HL-60 (cell line): ENCODE measurements at regions not wholly inside any gene's neighbourhood (a gene's known extent, or its start where the extent isn't known, plus 50 kb on each side); places are given as distances from the start of the nearest gene placed in this dataset.

ENCODE experiments used
- DNase-seq, 2 experiments: peaks; one replicate each; pipeline ENCODE4 v3.0.0-alpha.2; 2010 to 2020; ENCODE audit warnings: low read depth in 1 of 2, low spot score in 1 of 2
- H3K27ac ChIP-seq: fragments of 250-450 bp; sonication (Bioruptor Pico); replicated peaks from 2 replicates; pipeline ENCODE4 v1.5.1; 2020; ENCODE audit warnings: mild to moderate bottlenecking, moderate library complexity
- H3K27me3 ChIP-seq: fragments of 250-450 bp; sonication (Bioruptor Pico); 2 replicates; pipeline ENCODE4 v1.5.1; 2021; ENCODE audit warnings: mild to moderate bottlenecking, moderate library complexity; ENCODE audit not compliant: insufficient read depth, poor library complexity, severe bottlenecking
- H3K4me3 ChIP-seq: replicated peaks from 2 replicates; pipeline ENCODE4 v1.5.1; 2011; ENCODE audit warnings: mild to moderate bottlenecking, control low read depth, low read length; ENCODE audit not compliant: insufficient read depth
- GABPA ChIP-seq: IDR thresholded peaks from 2 replicates; pipeline ENCODE4 v1.6.1; 2012; ENCODE audit warnings: low read depth
- POLR2AphosphoS5 ChIP-seq: IDR thresholded peaks from 2 replicates; pipeline ENCODE4 v1.6.1; 2012; ENCODE audit warnings: low read depth
- SPI1 ChIP-seq: IDR thresholded peaks from 2 replicates; pipeline ENCODE4 v1.6.1; 2012; ENCODE audit warnings: low read depth, mild to moderate bottlenecking, borderline replicate concordance
- TF ChIP-seq, protein P1 (sequence below): IDR thresholded peaks from one replicate; pipeline ENCODE4 v1.5.1; 2011; ENCODE audit warnings: low read length, control low read depth, inconsistent platforms; ENCODE audit not compliant: insufficient read depth
- TF ChIP-seq, protein P2 (sequence below): IDR thresholded peaks from 2 replicates; pipeline ENCODE4 v1.6.1; 2012; ENCODE audit warnings: low read depth; ENCODE audit not compliant: insufficient replicate concordance

DNA sequence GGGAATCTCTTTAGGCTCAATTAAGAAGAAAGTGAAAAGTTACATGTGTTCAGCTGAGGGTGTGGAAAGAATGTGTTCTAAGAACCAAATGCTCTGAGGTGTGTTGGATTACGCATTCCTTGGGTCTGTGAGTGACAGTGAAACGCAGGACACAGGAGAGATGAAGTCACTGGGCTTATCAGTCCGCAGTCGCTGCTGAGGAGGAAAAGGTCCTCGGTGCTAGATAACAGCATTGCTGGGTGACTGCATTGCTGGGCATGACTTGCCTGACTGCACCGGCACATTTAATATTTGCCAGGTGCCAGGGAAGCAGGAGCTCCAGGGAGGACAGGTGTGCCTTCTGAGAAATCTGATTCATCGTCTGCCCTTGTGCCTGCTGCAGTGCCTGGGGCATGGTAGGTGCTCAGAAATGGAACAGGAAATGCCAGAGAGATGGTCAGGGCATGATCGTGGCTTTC lies 64.4 kb upstream of the FZD10 start:
- Histone ChIP-seq H3K4me3 (no peak overlapping the region), H3K27me3 (no peaks in the 10 kb centered on the region), H3K27ac (no peak overlapping the region)
- DNase-seq, result no peak
- TF ChIP-seq GABPA, result no peak
- no peak for TF ChIP-seq POLR2AphosphoS5
- TF ChIP-seq, protein P1, sequence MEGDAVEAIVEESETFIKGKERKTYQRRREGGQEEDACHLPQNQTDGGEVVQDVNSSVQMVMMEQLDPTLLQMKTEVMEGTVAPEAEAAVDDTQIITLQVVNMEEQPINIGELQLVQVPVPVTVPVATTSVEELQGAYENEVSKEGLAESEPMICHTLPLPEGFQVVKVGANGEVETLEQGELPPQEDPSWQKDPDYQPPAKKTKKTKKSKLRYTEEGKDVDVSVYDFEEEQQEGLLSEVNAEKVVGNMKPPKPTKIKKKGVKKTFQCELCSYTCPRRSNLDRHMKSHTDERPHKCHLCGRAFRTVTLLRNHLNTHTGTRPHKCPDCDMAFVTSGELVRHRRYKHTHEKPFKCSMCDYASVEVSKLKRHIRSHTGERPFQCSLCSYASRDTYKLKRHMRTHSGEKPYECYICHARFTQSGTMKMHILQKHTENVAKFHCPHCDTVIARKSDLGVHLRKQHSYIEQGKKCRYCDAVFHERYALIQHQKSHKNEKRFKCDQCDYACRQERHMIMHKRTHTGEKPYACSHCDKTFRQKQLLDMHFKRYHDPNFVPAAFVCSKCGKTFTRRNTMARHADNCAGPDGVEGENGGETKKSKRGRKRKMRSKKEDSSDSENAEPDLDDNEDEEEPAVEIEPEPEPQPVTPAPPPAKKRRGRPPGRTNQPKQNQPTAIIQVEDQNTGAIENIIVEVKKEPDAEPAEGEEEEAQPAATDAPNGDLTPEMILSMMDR, result no peak
- no peak for TF ChIP-seq SPI1
- TF ChIP-seq, protein P2, sequence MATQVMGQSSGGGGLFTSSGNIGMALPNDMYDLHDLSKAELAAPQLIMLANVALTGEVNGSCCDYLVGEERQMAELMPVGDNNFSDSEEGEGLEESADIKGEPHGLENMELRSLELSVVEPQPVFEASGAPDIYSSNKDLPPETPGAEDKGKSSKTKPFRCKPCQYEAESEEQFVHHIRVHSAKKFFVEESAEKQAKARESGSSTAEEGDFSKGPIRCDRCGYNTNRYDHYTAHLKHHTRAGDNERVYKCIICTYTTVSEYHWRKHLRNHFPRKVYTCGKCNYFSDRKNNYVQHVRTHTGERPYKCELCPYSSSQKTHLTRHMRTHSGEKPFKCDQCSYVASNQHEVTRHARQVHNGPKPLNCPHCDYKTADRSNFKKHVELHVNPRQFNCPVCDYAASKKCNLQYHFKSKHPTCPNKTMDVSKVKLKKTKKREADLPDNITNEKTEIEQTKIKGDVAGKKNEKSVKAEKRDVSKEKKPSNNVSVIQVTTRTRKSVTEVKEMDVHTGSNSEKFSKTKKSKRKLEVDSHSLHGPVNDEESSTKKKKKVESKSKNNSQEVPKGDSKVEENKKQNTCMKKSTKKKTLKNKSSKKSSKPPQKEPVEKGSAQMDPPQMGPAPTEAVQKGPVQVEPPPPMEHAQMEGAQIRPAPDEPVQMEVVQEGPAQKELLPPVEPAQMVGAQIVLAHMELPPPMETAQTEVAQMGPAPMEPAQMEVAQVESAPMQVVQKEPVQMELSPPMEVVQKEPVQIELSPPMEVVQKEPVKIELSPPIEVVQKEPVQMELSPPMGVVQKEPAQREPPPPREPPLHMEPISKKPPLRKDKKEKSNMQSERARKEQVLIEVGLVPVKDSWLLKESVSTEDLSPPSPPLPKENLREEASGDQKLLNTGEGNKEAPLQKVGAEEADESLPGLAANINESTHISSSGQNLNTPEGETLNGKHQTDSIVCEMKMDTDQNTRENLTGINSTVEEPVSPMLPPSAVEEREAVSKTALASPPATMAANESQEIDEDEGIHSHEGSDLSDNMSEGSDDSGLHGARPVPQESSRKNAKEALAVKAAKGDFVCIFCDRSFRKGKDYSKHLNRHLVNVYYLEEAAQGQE, result no peak

DNA sequence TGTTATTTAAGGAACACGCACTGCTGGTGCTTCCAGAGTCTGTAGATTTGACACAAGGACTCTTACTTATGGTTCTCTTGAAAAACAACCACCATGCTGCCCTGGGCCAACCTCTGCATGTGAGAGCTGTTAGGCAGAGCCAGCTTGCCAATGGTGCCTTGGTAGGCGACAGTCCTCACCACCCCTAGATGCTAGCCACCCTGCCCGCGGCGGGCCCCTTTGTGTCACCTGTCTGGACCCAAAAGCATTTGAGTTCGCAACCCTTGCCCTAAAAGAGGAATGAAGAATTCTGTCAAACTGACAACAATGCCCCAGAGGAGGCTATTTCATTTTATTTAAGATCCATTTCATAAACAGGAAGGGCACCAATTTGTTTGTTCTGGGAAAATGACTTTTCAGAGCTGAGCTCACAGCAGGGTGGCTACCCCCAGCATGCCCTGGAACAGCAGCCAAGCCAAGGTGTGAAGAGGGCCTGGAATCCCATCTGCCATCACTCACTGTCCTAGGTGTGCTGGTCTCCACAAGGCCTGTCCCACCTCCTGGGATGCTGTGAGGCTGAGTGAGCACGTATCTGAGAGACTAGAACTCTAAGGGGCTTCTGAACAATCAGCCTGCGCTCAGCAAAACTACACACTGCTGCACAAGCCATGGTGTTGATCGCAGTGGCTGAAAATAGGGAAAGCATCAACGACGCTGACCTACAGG lies 63.8 kb upstream of the FZD10 start:
- TF ChIP-seq, protein P1, result no peak
- TF ChIP-seq, protein P2, result no peak
- no peak overlapping the region for H3K4me3 ChIP-seq
- no peak for DNase-seq
- H3K27ac ChIP-seq, result no peak overlapping the region
- H3K27me3 ChIP-seq, result no peaks in the 10 kb centered on the region

DNA sequence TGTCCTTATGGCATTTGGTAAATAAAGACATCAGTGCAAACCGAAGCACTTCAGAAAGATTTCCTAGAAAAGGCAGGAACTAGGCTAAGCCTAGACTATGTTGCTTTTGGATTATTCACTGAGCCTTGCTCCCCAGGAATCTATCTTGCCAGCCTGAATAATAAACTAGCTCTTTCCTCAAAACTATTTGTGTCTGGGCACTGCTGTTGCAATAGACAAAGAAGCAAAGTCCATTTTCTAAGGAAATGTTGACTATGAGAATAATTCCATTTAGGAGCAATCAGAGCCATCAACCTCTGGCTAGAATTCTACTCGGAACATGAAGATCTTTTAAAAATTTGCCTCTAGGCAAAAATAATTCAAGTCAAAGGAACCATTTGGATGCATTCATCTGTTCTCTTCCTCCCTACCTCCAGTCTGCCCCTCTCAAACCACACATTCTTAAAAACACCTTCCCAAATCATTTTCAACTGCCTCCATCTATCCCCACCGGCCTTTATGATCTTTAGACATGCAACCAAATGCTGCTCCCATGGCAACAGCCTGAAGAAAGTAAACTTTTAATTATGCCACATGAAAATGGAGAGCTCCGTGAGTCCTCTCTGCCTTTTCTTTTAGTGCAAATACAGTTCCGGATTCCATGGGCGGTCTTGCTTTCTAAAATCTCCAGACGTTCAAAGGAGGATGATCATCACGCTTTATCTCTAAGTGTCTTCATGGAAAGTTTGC lies 61.5 kb upstream of the FZD10 start:
- DNase-seq, result no peak
- TF ChIP-seq GABPA, result no peak
- no peak overlapping the region for H3K4me3 ChIP-seq
- no peak overlapping the region for H3K27ac ChIP-seq
- H3K27me3 ChIP-seq, result no peaks in the 10 kb centered on the region

DNA sequence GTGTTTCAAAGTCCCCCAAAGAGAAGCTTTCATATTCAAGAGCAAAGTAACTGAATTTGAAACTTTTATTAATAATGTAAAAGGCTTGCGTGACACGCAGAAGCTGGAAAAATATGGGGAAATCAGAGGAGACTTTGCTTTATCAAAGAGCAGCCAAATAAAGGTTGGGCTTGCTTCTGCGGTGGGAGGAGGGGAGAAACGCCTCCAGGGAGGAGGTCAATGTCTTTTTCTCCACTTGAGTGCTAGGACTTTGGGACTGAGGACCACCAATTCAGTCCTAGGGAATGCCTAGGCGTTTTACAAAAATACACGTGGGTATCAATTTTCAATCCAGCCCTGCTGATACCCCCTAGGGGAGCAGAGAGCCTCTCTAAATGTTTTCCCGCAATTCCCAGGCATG lies 60.9 kb upstream of the FZD10 start:
- Histone ChIP-seq H3K27me3 (no peaks in the 10 kb centered on the region), H3K27ac (no peak overlapping the region), H3K4me3 (no peak overlapping the region)
- no peak for DNase-seq
- TF ChIP-seq, protein P1, result no peak
- TF ChIP-seq, protein P2, result no peak
- TF ChIP-seq GABPA (no peak), SPI1 (no peak), POLR2AphosphoS5 (no peak)
